ENCODE measurements at regions not wholly inside any gene's neighbourhood (a gene's known extent, or its start where the extent isn't known, plus 50 kb on each side); places are given as distances from the start of the nearest gene placed in this dataset.

GRCh38 chr22:22744412-22745224 lies 100.2 kb downstream of the GGTLC2 start:
- DNase-seq (ENCODE audit: low read depth, low spot score) = no peak

- DNase-seq (ENCODE audit: low read depth, low spot score) = peak; percentile 19
These were observed 101.0 kb downstream of the GGTLC2 start for GRCh38 chr22:22745225-22746060.

- DNase-seq (ENCODE audit: low read depth, low spot score) = no peak
These were observed 101.9 kb downstream of the GGTLC2 start for GRCh38 chr22:22746061-22746962.

GRCh38 chr22:22746963-22747933 lies 102.8 kb downstream of the GGTLC2 start:
- DNase-seq (ENCODE audit: low read depth, low spot score) = no peak

GRCh38 chr22:22748297-22748743 lies 103.9 kb downstream of the GGTLC2 start:
- peak; percentile 51 for DNase-seq (ENCODE audit: low read depth, low spot score)

- DNase-seq (ENCODE audit: low read depth, low spot score) = no peak
These were observed 104.3 kb downstream of the GGTLC2 start for GRCh38 chr22:22748756-22749155.

- no peak for DNase-seq (ENCODE audit: low read depth, low spot score)
These were observed 104.8 kb downstream of the GGTLC2 start for GRCh38 chr22:22749167-22749758.

GRCh38 chr22:22750335-22751042 lies 106.1 kb downstream of the GGTLC2 start:
- no peak for DNase-seq (ENCODE audit: low read depth, low spot score)

- no peak for DNase-seq (ENCODE audit: low read depth, low spot score)
These were observed 106.7 kb downstream of the GGTLC2 start for GRCh38 chr22:22751043-22751603.

GRCh38 chr22:22752199-22752555 lies 107.8 kb downstream of the GGTLC2 start:
- no peak for DNase-seq (ENCODE audit: low read depth, low spot score)

- DNase-seq (ENCODE audit: low read depth, low spot score) = no peak
These were observed 108.4 kb downstream of the GGTLC2 start for GRCh38 chr22:22752556-22753477.

GRCh38 chr22:22753526-22754267 lies 109.3 kb downstream of the GGTLC2 start:
- peak; percentile 40 for DNase-seq (ENCODE audit: low read depth, low spot score)

- DNase-seq (ENCODE audit: low read depth, low spot score) = no peak
These were observed 109.8 kb downstream of the GGTLC2 start for GRCh38 chr22:22754268-22754657.

- DNase-seq (ENCODE audit: low read depth, low spot score) = no peak
These were observed 110.8 kb downstream of the GGTLC2 start for GRCh38 chr22:22754961-22755777.

- DNase-seq (ENCODE audit: low read depth, low spot score) = no peak
These were observed 111.3 kb downstream of the GGTLC2 start for GRCh38 chr22:22755778-22756100.

- no peak for DNase-seq (ENCODE audit: low read depth, low spot score)
These were observed 111.7 kb downstream of the GGTLC2 start for GRCh38 chr22:22756109-22756508.
